ENCODE measurements at regions not wholly inside any gene's neighbourhood (a gene's known extent, or its start where the extent isn't known, plus 50 kb on each side); places are given as distances from the start of the nearest gene placed in this dataset.
A peak's percentile ranks its signal among the peaks of the same experiment; 100 is the strongest.

GRCh38 chr22:49551897-49552614 lies 275.6 kb downstream of the BRD1 start:
- no peak overlapping the region for H3K4me3 ChIP-seq (ENCODE audit: low read depth, low read length)
- TF ChIP-seq, protein P1, sequence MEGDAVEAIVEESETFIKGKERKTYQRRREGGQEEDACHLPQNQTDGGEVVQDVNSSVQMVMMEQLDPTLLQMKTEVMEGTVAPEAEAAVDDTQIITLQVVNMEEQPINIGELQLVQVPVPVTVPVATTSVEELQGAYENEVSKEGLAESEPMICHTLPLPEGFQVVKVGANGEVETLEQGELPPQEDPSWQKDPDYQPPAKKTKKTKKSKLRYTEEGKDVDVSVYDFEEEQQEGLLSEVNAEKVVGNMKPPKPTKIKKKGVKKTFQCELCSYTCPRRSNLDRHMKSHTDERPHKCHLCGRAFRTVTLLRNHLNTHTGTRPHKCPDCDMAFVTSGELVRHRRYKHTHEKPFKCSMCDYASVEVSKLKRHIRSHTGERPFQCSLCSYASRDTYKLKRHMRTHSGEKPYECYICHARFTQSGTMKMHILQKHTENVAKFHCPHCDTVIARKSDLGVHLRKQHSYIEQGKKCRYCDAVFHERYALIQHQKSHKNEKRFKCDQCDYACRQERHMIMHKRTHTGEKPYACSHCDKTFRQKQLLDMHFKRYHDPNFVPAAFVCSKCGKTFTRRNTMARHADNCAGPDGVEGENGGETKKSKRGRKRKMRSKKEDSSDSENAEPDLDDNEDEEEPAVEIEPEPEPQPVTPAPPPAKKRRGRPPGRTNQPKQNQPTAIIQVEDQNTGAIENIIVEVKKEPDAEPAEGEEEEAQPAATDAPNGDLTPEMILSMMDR (IDR thresholded peaks at IDR 0.05; ENCODE audit: low read depth, low read length, missing control alignments), result no peak
- no peak for DNase-seq (ENCODE audit: low read depth)

GRCh38 chr22:49551446-49551845 lies 276.2 kb downstream of the BRD1 start:
- no peak for DNase-seq (ENCODE audit: low read depth)

DNA sequence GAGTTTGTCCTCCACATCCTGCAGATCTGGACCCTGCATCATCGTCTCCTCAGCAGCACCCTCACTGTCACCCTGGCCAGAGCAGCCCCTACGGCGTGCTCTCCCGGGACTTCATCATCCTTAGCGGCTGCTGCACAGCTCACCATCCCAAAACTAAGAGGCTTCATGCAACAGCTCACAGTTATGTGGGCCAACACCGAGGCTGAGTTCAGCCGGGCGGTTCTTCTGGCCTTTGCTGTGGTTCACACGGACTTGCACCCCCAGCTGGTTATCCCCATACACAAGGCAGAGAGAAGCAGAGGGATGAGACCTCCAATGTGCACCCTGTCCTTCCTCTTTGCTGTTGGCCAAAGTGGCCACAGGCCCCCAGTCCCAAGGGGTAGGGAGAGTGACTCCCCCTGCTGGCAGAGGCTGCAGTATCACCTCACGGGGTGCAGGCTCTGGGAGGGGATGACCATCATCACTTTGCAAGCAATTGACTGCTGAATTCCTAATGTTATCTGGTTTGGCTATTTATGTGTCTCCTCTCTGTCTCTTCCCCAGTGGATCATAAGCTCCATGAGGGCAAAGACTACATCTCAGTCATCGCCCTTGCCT lies 276.8 kb downstream of the BRD1 start:
- H3K4me3 ChIP-seq (ENCODE audit: low read depth, low read length), result no peak overlapping the region
- no peak for DNase-seq (ENCODE audit: low read depth)
- TF ChIP-seq, protein P1 (IDR thresholded peaks at IDR 0.05; ENCODE audit: low read depth, low read length, missing control alignments), result peak; percentile 19

More at GRCh38 chr22:49551446-49551845, 276.2 kb downstream of the BRD1 start:
- TF ChIP-seq, protein P1 (IDR thresholded peaks at IDR 0.05; ENCODE audit: low read depth, low read length, missing control alignments), result no peak
- no peak overlapping the region for H3K4me3 ChIP-seq (ENCODE audit: low read depth, low read length)

- no peak for DNase-seq (ENCODE audit: low read depth)
- no peak overlapping the region for H3K4me3 ChIP-seq (ENCODE audit: low read depth, low read length)
- TF ChIP-seq, protein P1 (IDR thresholded peaks at IDR 0.05; ENCODE audit: low read depth, low read length, missing control alignments), result no peak
These were observed 277.6 kb downstream of the BRD1 start for GRCh38 chr22:49550141-49550430.

GRCh38 chr22:49549256-49550140 lies 278.2 kb downstream of the BRD1 start:
- no peak overlapping the region for H3K4me3 ChIP-seq (ENCODE audit: low read depth, low read length)
- TF ChIP-seq, protein P1 (IDR thresholded peaks at IDR 0.05; ENCODE audit: low read depth, low read length, missing control alignments), result no peak
- no peak for DNase-seq (ENCODE audit: low read depth)

DNA sequence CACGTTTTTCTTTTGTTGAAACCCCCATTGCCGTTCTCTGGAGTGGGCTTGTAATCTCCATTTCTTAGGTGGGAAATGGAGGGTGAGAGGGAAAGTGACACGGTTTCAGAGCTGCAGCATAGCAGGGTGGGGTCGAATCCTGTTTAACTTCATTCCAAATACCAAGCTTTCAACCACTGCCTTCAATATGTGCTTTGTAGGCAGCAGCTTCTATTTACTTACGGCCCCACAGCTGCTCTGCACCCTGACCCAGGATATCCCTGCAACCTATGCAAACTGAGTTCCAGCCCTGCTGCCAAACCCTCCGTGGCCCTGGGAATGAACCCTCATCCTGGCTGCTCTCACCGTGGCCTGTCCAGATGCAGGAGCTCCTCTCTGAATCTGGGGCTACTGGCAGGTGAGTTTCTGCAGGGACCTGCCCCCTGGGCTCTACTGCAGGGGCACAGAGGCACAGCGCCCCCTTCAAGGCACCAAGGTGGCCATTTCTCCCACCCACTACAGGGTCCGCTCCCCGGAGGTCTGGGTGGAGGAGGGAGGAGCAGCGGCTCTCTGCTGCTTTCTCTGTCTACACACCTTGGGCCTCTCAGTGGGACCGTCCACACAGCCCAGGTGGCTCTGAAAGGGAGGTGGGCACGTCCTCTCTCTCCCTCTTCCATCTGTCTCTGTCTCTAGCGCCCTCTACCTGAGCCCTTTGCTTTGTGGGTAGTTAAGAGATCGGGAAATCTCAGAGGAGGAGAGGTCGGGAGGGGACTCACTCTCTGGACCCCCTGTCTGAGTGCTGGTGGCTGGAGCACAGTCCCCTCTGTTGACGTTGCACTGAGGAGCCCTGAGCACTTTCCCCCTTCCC lies 279.1 kb downstream of the BRD1 start:
- TF ChIP-seq, protein P1 (IDR thresholded peaks at IDR 0.05; ENCODE audit: low read depth, low read length, missing control alignments), result no peak
- H3K4me3 ChIP-seq (ENCODE audit: low read depth, low read length), result no peak overlapping the region
- DNase-seq (ENCODE audit: low read depth), result no peak
